ENCODE measurements at regions not wholly inside any gene's neighbourhood (a gene's known extent, or its start where the extent isn't known, plus 50 kb on each side); places are given as distances from the start of the nearest gene placed in this dataset.
"Not testable (repeated sequence)": the region's sequence is repeated elsewhere in the genome, so short reads cannot be mapped to it uniquely, and the experiment has no call there.

GRCh38 chr3:164365242-164365641, 713.1 kb downstream of the SI start:
- no peak for DNase-seq

DNA sequence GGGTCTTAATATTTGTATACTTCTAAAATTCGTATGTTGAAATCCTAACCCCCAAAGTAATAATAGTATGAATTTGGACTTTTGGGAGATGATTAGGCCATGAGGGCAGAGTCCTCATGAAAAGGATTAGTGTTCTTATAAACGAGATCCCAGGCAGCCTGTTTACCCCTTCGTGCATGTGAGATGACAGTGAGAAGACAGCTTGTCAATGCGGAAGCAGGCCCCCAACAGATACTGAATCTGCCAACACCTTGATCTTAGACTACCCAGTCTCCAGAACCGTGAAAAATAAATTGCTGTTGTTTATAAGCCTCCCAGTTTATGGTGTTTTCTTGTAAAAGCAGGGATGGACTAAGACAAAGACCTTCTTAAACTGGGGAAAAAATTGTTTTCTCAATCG, 714.2 kb downstream of the SI start:
- no peak for DNase-seq

DNA sequence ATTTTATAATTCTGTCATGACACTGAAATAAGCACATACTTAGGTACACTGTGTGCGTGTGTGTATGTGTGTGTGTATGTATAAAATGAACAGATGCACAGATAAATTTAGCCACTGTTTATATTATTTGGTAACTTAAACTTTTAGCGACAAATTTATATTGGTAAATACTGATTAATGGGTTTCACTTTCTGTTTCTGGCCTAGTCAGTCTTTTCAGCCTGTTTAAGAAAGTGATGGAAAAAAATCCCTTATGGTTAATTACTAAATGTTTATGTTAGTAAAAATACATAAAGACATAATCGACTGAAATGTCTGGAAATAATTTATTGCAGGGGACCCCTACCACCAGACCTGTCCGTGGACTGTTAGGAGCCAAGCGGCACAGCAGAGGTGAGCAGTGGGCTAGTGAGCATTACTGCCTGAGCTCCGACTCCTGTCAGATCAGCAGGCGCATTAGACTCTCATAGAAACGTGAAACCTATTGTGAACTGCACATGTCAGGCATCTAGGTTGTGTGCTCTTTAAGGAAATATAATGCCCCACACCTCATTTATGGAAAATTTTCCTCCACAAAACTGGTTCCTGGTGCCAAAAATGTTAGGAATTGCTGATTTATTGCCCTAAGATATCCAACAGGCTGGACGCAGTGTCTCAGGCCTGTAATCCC, 717.4 kb downstream of the SI start:
- DNase-seq: no peak

GRCh38 chr3:164360078-164360578, 718.2 kb downstream of the SI start:
- DNase-seq: no peak

- DNase-seq: no peak
Measured at GRCh38 chr3:164352991-164353390, 725.3 kb downstream of the SI start.

- DNase-seq: no peak
Measured at GRCh38 chr3:164351131-164351530, 727.2 kb downstream of the SI start.

GRCh38 chr3:164342206-164342605, 736.1 kb downstream of the SI start:
- not testable (repeated sequence) for DNase-seq

- DNase-seq: no peak
Measured at GRCh38 chr3:164341086-164341485, 737.2 kb downstream of the SI start.

DNA sequence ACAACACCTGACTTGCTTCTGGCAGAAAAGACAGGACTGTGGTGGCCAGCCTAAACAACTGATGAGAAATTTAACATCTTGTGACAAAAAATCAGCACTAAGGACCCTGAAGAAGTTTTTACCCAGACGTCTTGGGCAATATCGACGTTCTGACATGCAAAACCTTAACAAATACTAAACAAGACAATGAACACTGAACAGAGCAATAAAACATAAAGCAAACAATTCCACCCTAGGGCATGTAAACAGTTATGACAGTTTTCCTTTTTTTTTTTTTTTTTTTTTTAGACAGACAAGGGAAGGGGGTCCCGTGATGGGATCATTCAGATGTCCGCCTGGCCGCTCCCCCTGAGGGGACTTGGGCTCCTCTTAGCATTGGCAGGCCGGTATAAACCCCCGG, 738.0 kb downstream of the SI start:
- no peak for DNase-seq

DNA sequence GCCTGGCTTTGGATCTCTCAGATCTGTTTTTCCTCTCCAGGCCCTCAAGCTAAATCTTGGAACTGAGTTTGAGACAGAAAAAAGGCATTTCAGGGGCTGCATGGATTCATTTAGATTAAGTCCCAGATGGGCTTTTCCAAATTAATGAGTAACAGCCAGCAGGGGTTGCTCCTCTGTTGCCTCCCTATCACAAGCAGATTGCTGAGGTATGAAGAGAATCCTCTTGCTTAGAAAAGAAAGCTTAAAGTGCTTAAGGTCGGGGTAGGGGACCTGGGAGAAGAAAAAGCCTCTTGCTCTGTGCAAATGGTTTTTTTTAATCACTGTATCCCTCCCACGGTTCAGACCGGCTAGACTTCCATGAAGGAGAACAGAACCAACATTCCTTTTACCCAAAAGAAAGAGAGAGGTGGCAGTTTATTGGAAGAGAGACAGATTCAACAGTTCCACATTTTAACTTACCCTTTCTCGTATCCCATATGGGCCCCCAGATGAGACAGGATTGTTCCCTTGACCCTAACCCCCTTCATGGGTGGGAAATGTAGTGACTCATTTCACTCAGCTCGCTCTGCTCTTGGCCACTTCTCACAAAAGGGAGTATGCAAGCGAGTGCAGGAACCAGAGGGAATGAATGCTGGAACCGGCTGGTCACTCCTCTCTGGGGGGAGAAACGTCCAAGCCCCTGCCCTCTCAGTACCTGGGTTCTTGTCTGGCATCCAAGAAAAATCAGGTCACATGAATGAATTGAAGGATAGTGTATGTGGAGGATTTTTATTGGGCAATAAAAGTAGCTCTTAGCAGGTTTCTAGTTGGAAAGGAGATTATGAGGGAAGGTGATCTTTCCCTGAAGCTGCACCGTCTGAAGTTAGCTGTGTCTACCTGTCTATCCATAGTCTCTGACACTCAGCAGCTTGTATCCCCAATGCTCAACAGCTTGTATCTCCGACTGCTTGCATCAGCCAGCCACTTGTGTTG, 745.2 kb downstream of the SI start:
- no peak for DNase-seq

- no peak for DNase-seq
Measured at GRCh38 chr3:164326714-164327113, 751.6 kb downstream of the SI start.

GRCh38 chr3:164320962-164321361, 757.3 kb downstream of the SI start:
- no peak for DNase-seq

GRCh38 chr3:164306042-164306441, 772.3 kb downstream of the SI start:
- no peak for DNase-seq

DNA sequence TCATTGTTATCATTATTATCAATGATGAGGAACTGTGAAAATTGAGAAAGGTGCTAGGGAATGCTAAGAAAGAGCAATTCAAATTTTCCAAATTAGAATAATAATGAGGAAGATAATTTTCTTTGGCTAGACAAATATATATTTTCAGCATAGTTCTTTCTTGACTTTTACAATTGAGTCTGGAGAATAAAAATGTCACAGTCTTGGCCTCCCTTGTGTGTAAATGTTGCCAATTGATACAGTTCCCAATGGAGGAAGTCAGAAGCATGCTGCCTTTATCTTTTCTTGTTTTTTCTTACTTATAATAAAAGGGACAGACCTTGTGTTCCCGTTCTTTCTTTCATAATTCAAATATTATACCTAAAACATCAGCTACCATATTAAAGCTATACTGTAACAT, 774.4 kb downstream of the SI start:
- DNase-seq: no peak

- no peak for DNase-seq
Measured at GRCh38 chr3:164302622-164303021, 775.7 kb downstream of the SI start.

DNA sequence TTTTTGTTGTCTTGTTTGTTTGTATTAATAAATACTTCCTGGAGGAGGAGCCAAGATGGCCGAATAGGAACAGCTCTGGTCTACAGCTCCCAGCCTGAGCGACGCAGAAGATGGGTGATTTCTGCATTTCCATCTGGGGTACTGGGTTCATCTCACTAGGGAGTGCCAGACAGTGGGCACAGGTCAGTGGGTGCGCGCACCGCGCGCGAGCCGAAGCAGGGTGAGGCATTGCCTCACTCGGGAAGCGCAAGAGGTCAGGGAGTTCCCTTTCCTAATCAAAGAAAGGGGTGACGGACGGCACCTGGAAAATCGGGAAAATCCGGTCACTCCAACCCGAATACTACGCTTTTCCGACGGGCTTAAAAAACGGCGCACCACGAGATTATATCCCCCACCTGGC, 786.8 kb downstream of the SI start:
- DNase-seq: not testable (repeated sequence)

GRCh38 chr3:164278550-164278949, 799.7 kb downstream of the SI start:
- no peak for DNase-seq

GRCh38 chr3:164267053-164267452, 811.2 kb downstream of the SI start:
- no peak for DNase-seq

GRCh38 chr3:164250923-164251322, 827.4 kb downstream of the SI start:
- no peak for DNase-seq

DNA sequence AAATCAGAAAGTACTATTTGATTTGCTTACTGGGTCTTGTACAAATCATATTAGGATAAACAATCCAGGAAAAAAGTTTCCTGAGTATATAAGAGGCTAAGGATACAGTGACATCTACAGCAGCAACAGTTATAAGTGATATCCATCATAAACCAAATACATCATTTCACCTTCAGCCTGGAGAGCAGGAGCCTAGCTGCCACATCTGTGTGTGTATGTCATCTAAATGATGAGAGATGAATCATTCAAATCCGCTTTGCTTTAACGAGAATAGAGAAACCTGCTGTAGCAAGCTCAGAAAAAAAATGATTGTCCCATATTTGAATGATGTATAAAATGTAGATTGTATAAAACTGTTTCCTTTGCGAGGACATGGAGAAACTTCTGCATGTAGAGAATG, 841.4 kb downstream of the SI start:
- no peak for DNase-seq

DNA sequence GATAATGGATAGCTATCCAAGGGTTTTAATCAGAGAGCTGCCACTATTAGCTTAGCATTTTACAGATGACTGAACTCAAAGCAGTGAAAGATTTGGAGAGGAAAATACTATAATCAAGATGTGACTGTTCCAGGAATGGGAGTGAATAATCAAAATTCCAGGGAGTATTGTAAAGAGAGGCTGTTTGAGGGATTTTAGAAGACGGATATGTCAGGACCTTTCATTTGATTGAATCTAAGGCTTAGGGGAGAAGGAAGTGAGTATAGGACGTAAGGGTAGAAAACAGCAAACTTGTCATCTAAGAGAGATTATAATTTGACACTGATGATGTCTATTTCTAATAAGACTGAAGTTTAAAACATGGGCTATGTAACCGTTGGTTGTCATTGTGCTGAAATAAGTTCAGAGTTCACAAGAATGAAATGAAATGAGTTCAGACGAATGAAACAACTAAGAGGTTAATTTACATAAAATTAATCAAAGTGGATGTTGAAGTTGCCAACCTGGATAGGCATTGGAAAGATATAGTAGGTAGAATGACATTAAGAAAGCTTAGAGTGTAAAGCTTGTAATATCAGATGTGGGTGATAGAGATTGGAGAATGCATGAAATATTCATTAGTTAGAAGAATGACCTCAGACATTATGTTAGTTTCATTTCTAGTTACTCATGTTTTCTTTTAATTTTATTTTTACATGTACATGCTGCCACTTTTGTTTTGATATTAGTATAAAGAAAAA, 842.8 kb downstream of the SI start:
- DNase-seq: no peak

- DNase-seq: no peak
Measured at GRCh38 chr3:164233951-164234350, 844.3 kb downstream of the SI start.

DNA sequence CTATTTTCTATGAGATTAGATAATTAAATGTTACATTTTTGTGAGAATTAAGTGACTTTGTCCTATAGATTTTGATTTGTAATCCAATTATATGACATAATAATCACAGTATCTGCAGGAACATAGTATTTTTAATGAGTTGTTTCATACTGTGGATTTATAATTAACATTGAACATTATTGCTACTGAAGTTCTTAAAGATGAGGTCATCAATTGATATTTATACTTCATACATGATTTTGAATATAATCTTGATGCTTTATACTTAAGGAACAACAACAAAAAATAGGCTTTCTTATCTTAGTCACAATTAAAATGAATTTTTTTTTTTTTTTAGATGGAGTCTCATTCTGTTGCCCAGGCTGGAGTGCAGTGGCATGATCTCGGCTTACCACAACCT, 846.6 kb downstream of the SI start:
- no peak for DNase-seq

Data from MV-4-11 (cell line).